ENCODE measurements at regions not wholly inside any gene's neighbourhood (a gene's known extent, or its start where the extent isn't known, plus 50 kb on each side); places are given as distances from the start of the nearest gene placed in this dataset.

- TF ChIP-seq KDM1A (CRISPR knock-in tag; IDR thresholded peaks at IDR 0.05) (no peak), HCFC1 (IDR thresholded peaks at IDR 0.05; ENCODE audit: low read depth, low read length) (no peak), KDM5B (CRISPR knock-in tag; IDR thresholded peaks at IDR 0.05; ENCODE audit: borderline replicate concordance) (no peak), PCBP1 (IDR thresholded peaks at IDR 0.05; ENCODE audit: borderline replicate concordance, low read depth, low read length) (no peak), BRCA1 (CRISPR knock-in tag; IDR thresholded peaks at IDR 0.05) (no peak), NR3C1 (CRISPR knock-in tag; IDR thresholded peaks at IDR 0.05) (no peak)
Measured at GRCh38 chrX:110409925-110410324, 51.3 kb downstream of the RTL9 start.

All from HepG2 (cell line).